Head of caudate nucleus (tissue), 42 donors: ENCODE measurements at regions not wholly inside any gene's neighbourhood (a gene's known extent, or its start where the extent isn't known, plus 50 kb on each side); places are given as distances from the start of the nearest gene placed in this dataset.

Experiments used
- DNase-seq, 42 donors: peaks; one replicate each; pipeline versions ENCODE4 v3.0.0 to v3.0.0-alpha.2; 2020 to 2021; ENCODE audit warnings: mixed read lengths in 7 of 42
- intact Hi-C: fragments of 100-400 bp; cut with DNase I; formaldehyde crosslinking; loops from one replicate; pipeline ENCODE4 v1.15.0; 2022

- DNase-seq = no peak
- intact Hi-C loops = no loop called here
Measured at GRCh38 chr18:51610481-51610880, 413.0 kb upstream of the MEX3C start.

DNA sequence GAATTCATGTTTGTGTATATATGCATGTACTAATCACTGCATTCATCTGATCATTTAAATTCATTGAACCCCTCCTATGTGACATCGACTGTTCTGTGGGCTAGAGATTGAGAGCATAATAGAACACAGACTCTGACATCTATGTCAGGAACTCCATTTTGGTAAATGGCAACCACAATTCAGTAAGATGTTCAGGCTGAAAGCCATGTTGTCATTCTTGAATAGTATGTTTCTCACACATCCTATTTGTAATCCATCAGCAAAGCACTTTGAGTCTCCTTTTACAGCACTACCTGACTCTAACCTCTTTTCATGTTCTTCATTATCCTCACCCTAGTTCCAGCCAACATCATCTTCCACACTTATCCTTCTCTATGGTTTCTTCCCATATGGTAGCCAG lies 413.8 kb upstream of the MEX3C start:
- intact Hi-C loops = no loop called here

GRCh38 chr18:51614033-51614432 lies 416.6 kb upstream of the MEX3C start:
- DNase-seq = no peak
- intact Hi-C loops = no loop called here

More for the DNA sequence above, 413.8 kb upstream of the MEX3C start:
- DNase-seq = no peak

GRCh38 chr18:51614967-51615571 lies 417.6 kb upstream of the MEX3C start:
- intact Hi-C loops = no loop called here
- DNase-seq = no peak

DNA sequence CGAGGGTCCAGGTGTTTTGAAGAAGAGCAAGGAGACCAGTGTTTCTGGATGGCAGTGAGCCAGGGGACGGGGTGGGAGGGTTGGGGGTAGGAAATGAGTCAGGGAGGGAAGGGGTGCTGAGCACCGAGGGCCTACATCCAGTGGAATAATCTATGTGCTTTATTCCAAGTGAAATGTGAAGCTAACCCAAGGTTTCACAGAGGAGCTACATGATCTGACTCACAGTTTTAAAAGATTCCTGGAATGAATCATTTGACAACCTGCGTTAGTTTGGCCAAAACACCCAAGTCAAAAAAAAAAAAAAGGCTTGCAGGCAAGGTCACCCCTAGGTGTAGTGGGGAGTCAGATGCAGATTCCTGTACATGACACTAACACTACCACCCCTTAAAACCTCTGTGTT lies 419.7 kb upstream of the MEX3C start:
- intact Hi-C loops = no loop called here
- DNase-seq = no peak

DNA sequence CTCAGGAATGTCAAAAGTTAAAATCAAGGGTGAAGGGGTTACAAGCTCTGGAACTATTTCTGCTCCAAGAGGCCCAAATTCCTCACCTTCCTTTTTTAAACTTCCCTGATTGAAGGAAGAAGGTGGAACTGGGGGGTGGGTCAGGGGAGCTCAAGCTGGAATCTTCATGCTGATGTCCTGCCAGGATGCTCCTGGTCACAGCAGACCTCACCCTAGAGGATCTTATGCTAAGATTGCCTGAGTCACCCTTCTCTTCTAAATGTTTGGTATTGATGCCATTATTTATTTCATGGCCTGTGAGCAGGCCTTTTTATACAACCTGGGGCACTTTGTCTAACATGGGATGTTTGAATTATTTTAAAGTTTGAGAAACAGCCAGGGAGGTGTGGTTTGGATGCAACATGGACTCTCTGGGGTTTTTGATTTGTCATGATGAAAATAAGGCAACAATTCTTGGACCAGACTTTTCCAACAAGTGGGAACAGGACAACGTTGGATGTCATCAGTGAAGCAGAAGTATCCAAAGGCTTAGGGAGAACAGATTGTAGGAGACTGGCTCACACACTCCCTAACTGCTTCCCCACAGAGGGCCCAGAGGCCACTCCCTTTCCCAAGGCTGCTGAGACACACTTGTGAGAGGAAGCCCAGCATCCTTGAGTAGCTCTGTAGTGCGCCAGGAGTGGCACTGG lies 420.2 kb upstream of the MEX3C start:
- intact Hi-C loops = no loop called here
- no peak for DNase-seq

- intact Hi-C loops = no loop called here
- no peak for DNase-seq
Measured at GRCh38 chr18:51619283-51619682, 421.8 kb upstream of the MEX3C start.

- intact Hi-C loops = no loop called here
- peak; percentile 57 to 94 (median 86) for DNase-seq
Measured at GRCh38 chr18:51621113-51621863, 423.8 kb upstream of the MEX3C start.

GRCh38 chr18:51621864-51622160 lies 424.3 kb upstream of the MEX3C start:
- intact Hi-C loops = no loop called here
- no peak for DNase-seq

DNA sequence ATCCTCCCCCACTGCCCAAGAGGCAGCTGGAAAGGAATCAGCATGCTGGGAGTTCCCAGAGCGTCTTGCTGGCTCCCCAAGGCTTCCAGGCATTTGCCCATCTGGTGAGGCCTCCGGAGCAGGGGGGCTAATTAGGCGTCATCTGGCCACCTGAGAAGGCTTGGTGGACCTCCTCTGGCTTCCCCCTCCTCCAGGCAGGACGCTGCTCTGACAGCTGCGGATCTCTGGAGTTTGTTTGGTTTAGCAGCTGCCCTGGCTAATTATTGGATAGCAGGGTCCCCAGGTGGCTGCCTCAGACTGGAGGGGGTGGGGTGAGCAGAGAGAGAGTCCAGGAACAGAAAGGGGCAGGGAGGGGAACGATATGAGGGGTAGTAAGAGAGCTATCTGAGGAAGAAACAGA lies 425.2 kb upstream of the MEX3C start:
- DNase-seq = no peak
- intact Hi-C loops = no loop called here

- no peak for DNase-seq
- intact Hi-C loops = no loop called here
Measured at GRCh38 chr18:51623653-51624052, 426.2 kb upstream of the MEX3C start.

DNA sequence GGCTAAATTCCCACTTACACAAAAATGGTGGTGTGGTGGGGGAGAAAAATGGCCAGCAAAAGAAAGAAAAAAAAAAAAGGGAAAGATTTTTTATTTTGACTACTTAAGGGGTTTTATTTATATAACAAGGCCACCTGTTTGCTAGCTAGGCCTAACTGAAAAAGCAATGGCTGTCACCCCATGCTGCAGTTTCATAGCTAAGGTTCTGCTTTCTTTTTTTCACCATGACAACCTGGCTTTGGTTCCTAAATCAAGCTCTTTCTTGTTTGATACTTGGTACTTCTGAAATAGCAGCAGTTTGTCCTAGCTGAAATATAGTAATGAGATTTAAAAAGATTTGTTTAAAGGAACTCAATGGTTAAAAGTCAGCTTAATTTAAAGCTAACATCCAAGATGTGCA lies 433.2 kb upstream of the MEX3C start:
- DNase-seq = peak in 2 of 42 donors; percentile 8
- intact Hi-C loops = no loop called here

- DNase-seq = no peak
- intact Hi-C loops = no loop called here
Measured at GRCh38 chr18:51637881-51638280, 440.4 kb upstream of the MEX3C start.

- intact Hi-C loops = no loop called here
- no peak for DNase-seq
Measured at GRCh38 chr18:51639541-51639940, 442.1 kb upstream of the MEX3C start.

DNA sequence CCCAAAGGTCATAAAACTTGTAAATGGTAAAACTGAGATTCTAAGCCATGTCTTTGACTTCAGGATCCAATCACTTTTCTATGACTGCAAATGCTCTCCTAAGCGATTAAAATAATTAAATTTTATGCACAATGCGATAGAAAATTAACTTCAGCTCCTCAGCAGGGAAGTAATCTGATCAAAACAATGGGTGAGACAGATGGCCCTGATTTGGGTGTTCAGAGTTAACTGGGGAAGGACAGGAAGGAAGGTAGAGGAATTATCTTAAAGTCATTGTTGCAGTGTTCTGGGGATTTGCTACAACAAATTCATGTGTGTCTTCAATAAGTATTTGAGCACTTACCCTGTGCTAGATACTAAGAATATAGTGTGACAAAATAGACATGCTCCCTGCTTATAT lies 446.0 kb upstream of the MEX3C start:
- no peak for DNase-seq
- intact Hi-C loops = no loop called here

GRCh38 chr18:51645607-51646006 lies 448.1 kb upstream of the MEX3C start:
- DNase-seq = no peak
- intact Hi-C loops = no loop called here

- no peak for DNase-seq
- intact Hi-C loops = no loop called here
Measured at GRCh38 chr18:51647346-51647745, 449.9 kb upstream of the MEX3C start.

GRCh38 chr18:51647942-51648341 lies 450.5 kb upstream of the MEX3C start:
- DNase-seq = no peak
- intact Hi-C loops = no loop called here

GRCh38 chr18:51649796-51650195 lies 452.3 kb upstream of the MEX3C start:
- no peak for DNase-seq
- intact Hi-C loops = no loop called here

DNA sequence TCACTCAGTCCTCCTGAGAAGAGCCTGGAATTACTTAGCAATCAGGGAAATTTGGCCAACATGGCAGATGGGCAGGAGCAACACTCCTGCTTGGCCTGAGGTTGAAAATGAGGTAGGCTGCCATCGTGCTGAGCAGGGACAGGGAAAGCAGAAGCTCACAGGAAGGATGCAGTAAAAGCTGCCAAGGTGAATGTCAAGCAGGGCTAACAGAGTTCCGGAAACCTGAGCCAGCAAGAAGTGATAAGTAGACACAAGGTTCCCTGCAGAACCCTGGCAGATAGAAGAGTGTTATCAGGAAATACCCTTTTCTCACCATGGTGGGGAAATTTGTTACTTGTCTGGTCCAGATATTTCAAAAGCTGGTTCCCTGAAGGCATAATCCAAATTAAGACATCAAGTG lies 454.3 kb upstream of the MEX3C start:
- DNase-seq = no peak
- intact Hi-C loops = no loop called here
